Astrocyte of the spinal cord (primary cell): ENCODE measurements at regions not wholly inside any gene's neighbourhood (a gene's known extent, or its start where the extent isn't known, plus 50 kb on each side); places are given as distances from the start of the nearest gene placed in this dataset.

ENCODE experiments used
- DNase-seq: peaks from one replicate; pipeline ENCODE4 v3.0.0; 2011; ENCODE audit warnings: low read depth, low spot score
- H3K4me3 ChIP-seq: 2 replicates; pipeline ENCODE4 v1.5.1; 2011; ENCODE audit warnings: low read depth, mild to moderate bottlenecking, low read length, moderate library complexity
- CTCF ChIP-seq: IDR thresholded peaks from 2 replicates; pipeline ENCODE4 v1.5.1; 2012; ENCODE audit warnings: low read depth, mild to moderate bottlenecking, low read length, inconsistent platforms
- in situ Hi-C: cut with HindIII; loops from 2 replicates; pipeline ENCODE4 v1.10.0; 2017; ENCODE audit warnings: low sequenced_read_pairs

DNA sequence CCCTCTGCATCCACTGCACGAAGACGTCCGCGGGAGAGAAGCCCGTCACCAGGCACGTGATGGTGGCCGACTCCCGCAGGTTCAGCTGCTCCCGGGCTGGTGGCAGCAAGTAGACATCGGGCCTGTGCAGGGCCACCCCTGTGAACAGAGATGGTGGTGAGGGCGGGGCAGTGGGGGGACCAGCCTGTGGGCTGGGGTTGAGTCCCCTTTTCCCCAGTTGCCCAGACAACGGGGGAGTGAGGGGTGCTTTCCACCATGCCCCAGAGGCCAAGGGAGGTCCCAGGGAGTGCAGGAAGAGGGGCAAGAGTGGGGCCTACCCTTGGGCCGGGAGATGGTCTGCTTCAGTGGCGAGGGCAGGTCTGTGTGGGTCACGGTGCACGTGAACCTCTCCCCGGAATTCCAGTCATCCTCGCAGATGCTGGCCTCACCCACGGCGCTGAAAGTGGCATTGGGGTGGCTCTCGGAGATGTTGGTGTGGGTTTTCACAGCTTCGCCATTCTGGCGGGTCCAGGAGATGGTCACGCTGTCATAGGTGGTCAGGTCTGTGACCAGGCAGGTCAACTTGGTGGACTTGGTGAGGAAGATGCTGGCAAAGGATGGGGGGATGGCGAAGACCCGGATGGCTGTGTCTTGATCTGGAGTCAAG, 328.3 kb downstream of the TMEM121 start:
- in situ Hi-C loops = no loop called here
- no peak for TF ChIP-seq CTCF
- no peak overlapping the region for H3K4me3 ChIP-seq
- no peak for DNase-seq

DNA sequence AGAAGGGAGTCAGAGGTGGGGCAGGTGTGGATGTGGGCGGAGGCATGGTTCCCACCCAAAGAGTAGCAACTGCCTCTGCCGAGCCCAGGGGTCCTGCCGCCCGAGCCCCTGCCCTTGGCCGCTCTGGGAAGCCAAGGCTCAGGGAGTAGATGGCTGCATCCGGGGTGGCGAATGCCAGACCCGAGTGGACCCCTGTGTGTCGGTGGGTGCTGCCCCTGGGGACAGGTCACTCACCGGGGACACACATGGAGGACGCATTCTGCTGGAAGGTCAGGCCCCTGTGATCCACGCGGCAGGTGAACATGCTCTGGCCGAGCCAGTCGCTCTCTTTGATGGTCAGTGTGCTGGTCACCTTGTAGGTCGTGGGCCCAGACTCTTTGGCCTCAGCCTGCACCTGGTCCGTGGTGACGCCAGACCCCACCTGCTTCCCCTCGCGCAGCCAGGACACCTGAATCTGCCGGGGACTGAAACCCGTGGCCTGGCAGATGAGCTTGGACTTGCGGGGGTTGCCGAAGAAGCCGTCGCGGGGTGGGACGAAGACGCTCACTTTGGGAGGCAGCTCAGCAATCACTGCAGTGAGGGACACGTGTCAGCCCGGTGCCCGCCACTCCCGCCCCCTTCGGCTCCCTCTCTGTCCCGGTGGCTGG, 329.0 kb downstream of the TMEM121 start:
- H3K4me3 ChIP-seq = no peak overlapping the region
- TF ChIP-seq CTCF = no peak
- no peak for DNase-seq
- in situ Hi-C loops = no loop called here

DNA sequence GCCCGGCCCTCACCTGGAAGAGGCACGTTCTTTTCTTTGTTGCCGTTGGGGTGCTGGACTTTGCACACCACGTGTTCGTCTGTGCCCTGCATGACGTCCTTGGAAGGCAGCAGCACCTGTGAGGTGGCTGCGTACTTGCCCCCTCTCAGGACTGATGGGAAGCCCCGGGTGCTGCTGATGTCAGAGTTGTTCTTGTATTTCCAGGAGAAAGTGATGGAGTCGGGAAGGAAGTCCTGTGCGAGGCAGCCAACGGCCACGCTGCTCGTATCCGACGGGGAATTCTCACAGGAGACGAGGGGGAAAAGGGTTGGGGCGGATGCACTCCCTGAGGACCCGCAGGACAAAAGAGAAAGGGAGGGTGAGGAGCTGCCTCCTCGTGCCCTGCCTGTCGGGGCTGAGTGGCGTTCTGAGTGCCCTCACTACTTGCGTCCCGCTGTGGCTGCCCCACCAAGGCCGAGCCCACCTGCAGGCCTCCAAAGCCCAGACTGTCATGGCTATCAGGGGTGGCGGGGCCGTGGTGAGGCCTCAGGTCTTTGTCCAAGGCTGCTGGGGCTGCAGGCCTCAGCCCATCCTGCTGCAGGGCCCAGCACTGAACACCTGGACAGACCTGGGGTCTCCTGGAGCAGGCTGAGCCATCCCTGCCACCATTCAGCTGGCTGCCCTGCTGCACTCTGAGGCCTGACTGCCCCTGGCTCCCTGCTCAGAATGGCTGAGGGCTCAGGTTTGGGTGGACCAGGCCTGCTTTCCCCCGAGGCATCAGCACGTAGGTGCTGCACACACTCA, 329.7 kb downstream of the TMEM121 start:
- no peak for TF ChIP-seq CTCF
- no peak overlapping the region for H3K4me3 ChIP-seq
- in situ Hi-C loops = no loop called here
- no peak for DNase-seq

DNA sequence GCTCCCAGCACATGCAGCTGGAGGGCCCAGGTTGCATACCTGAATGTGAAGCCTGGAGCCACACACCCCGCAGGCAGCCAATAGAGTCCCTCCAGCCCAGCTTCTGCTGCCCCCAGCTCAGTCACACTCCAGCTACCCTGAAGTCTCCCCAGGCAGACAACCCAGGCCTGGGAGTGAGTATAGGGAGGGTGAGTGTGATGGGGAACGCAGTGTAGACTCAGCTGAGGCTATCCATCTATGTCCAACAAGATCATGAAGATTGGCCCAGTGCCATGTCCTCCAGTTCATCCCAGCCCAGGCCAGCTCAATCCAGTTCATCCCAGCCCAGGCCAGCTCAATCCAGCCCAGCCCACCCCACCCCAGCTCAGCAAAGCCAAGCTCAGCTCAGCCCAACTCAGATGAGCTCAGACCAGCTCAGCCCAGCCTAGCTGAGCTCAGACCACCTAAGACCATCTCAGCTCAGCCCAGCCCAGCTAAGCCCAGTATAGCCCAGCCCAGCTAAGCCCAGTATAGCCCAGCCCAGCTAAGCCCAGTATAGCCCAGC, 330.4 kb downstream of the TMEM121 start:
- in situ Hi-C loops = no loop called here
- no peak for TF ChIP-seq CTCF
- no peak overlapping the region for H3K4me3 ChIP-seq
- DNase-seq = no peak

DNA sequence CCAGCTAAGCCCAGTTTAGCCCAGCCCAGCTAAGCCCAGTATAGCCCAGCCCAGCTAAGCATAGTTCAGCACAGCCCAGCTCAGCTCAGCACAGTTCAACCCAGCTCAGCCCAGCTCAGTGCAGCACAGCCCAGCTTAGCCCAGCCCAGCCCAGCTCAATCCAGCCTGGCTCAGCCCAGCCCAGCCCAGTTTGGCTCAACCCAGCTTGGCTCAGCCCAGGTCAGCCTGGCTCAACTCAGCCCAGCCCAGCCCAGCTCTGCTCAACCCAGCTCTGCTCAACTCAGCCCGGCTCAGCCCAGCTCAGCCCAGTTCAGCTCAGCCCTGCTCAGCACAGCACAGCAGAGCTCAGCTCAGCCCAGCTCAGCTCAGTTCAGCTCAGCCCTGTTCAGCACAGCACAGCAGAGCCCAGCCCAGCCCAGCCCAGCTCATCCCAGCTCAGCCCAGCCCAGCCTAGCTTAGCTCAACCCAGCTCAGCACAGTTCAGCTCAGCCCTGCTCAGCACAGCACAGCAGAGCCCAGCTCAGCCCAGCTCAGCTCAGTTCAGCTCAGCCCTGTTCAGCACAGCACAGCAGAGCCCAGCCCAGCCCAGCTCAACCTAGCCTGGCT, 330.9 kb downstream of the TMEM121 start:
- H3K4me3 ChIP-seq = no peak overlapping the region
- no peak for TF ChIP-seq CTCF
- no peak for DNase-seq
- in situ Hi-C loops = no loop called here
